SK-N-MC (cell line): ENCODE measurements at regions not wholly inside any gene's neighbourhood (a gene's known extent, or its start where the extent isn't known, plus 50 kb on each side); places are given as distances from the start of the nearest gene placed in this dataset.

Experiments
- DNase-seq: peaks from one replicate; pipeline ENCODE4 v3.0.0-alpha.2; 2011; ENCODE audit warnings: low read depth, low spot score
- H3K27ac ChIP-seq: fragments of 200-600 bp; sonication (generic); 2 replicates; pipeline ENCODE4 v1.5.1; 2016; ENCODE audit warnings: mixed run types
- H3K36me3 ChIP-seq: fragments of 200-600 bp; sonication (generic); 2 replicates; pipeline ENCODE4 v1.6.1; 2017; ENCODE audit warnings: antibody characterized with exemption, low read length, mixed read lengths; ENCODE audit not compliant: insufficient read depth
- H3K4me3 ChIP-seq: fragments of 200-600 bp; sonication (generic); 2 replicates; pipeline ENCODE4 v1.5.1; 2016
- H3K9ac ChIP-seq: fragments of 200-600 bp; sonication (generic); 2 replicates; pipeline ENCODE4 v1.8.0; 2017; ENCODE audit warnings: mixed run types, mixed read lengths; ENCODE audit not compliant: insufficient read length
- H3K9me3 ChIP-seq: fragments of 200-600 bp; sonication (generic); 2 replicates; pipeline ENCODE4 v1.6.1; 2017; ENCODE audit warnings: low read depth, mild to moderate bottlenecking, antibody characterized with exemption, low read length, moderate library complexity, mixed read lengths
- EZH2 ChIP-seq: fragments of 200-600 bp; sonication (generic); IDR thresholded peaks from one replicate; pipeline ENCODE4 v1.6.1; 2017; ENCODE audit warnings: antibody characterized with exemption
- FOXP2 ChIP-seq: optimal IDR thresholded peaks from 2 replicates; pipeline ENCODE3; 2011; ENCODE audit warnings: mild to moderate bottlenecking, moderate library complexity; ENCODE audit not compliant: insufficient read depth; ENCODE audit errors: extremely low read length, control extremely low read depth
- POLR2AphosphoS5 ChIP-seq: IDR thresholded peaks from 2 replicates; pipeline ENCODE4 v1.6.1; 2012; ENCODE audit warnings: mild to moderate bottlenecking, low read depth, low read length, borderline replicate concordance

- H3K4me3 ChIP-seq, result peak overlapping the region; percentile 55
- TF ChIP-seq FOXP2 (no peak), EZH2 (no peak), POLR2AphosphoS5 (no peak)
- no peaks in the 10 kb centered on the region for H3K9me3 ChIP-seq
- no peak overlapping the region for H3K9ac ChIP-seq
- H3K36me3 ChIP-seq, result no peaks in the 10 kb centered on the region
- DNase-seq, result no peak
- peak overlapping the region; percentile 67; the same call in 1 of the 2 replicates for H3K27ac ChIP-seq
Observed at GRCh38 chr15:47405365-47406162, 311.7 kb upstream of the SEMA6D start.

GRCh38 chr15:47407692-47408091, 309.6 kb upstream of the SEMA6D start:
- no peak overlapping the region for H3K9ac ChIP-seq
- no peak for TF ChIP-seq POLR2AphosphoS5
- TF ChIP-seq EZH2, result no peak
- TF ChIP-seq FOXP2, result no peak
- no peak overlapping the region for H3K27ac ChIP-seq
- no peak overlapping the region for H3K4me3 ChIP-seq
- no peaks in the 10 kb centered on the region for H3K36me3 ChIP-seq
- DNase-seq, result no peak
- H3K9me3 ChIP-seq, result no peaks in the 10 kb centered on the region

GRCh38 chr15:47409038-47409437, 308.3 kb upstream of the SEMA6D start:
- TF ChIP-seq FOXP2 (no peak), POLR2AphosphoS5 (no peak), EZH2 (no peak)
- Histone ChIP-seq H3K27ac (no peak overlapping the region), H3K36me3 (no peaks in the 10 kb centered on the region), H3K9me3 (no peaks in the 10 kb centered on the region), H3K4me3 (no peak overlapping the region), H3K9ac (no peak overlapping the region)
- no peak for DNase-seq

GRCh38 chr15:47409600-47409999, 307.7 kb upstream of the SEMA6D start:
- Histone ChIP-seq H3K36me3 (no peaks in the 10 kb centered on the region), H3K4me3 (no peak overlapping the region), H3K9ac (no peak overlapping the region), H3K27ac (no peak overlapping the region), H3K9me3 (no peaks in the 10 kb centered on the region)
- no peak for DNase-seq
- no peak for TF ChIP-seq EZH2
- TF ChIP-seq POLR2AphosphoS5, result no peak
- TF ChIP-seq FOXP2, result no peak

- Histone ChIP-seq H3K9me3 (no peaks in the 10 kb centered on the region), H3K36me3 (no peaks in the 10 kb centered on the region), H3K4me3 (no peak overlapping the region), H3K27ac (no peak overlapping the region), H3K9ac (no peak overlapping the region)
- no peak for DNase-seq
- TF ChIP-seq EZH2 (no peak), POLR2AphosphoS5 (no peak), FOXP2 (no peak)
Observed at GRCh38 chr15:47410247-47410646, 307.1 kb upstream of the SEMA6D start.

GRCh38 chr15:47411733-47412132, 305.6 kb upstream of the SEMA6D start:
- no peak for DNase-seq
- Histone ChIP-seq H3K9ac (no peak overlapping the region), H3K9me3 (no peaks in the 10 kb centered on the region), H3K4me3 (no peak overlapping the region), H3K27ac (no peak overlapping the region), H3K36me3 (no peaks in the 10 kb centered on the region)
- TF ChIP-seq POLR2AphosphoS5, result no peak
- no peak for TF ChIP-seq EZH2
- TF ChIP-seq FOXP2, result no peak

GRCh38 chr15:47412136-47412535, 305.2 kb upstream of the SEMA6D start:
- Histone ChIP-seq H3K9ac (no peak overlapping the region), H3K36me3 (no peaks in the 10 kb centered on the region), H3K27ac (no peak overlapping the region), H3K9me3 (no peaks in the 10 kb centered on the region), H3K4me3 (no peak overlapping the region)
- TF ChIP-seq EZH2 (no peak), FOXP2 (no peak), POLR2AphosphoS5 (no peak)
- no peak for DNase-seq

- Histone ChIP-seq H3K9me3 (no peaks in the 10 kb centered on the region), H3K9ac (no peak overlapping the region), H3K27ac (no peak overlapping the region), H3K36me3 (no peaks in the 10 kb centered on the region), H3K4me3 (no peak overlapping the region)
- DNase-seq, result no peak
- TF ChIP-seq POLR2AphosphoS5 (no peak), EZH2 (no peak), FOXP2 (no peak)
Observed at GRCh38 chr15:47412802-47413201, 304.5 kb upstream of the SEMA6D start.
